Smooth muscle cell (in vitro differentiated cells): ENCODE measurements at regions not wholly inside any gene's neighbourhood (a gene's known extent, or its start where the extent isn't known, plus 50 kb on each side); places are given as distances from the start of the nearest gene placed in this dataset.

Experiments
- DNase-seq: peaks from one replicate; lab custom pipeline; 2025; ENCODE audit not compliant: unreplicated experiment; lab: John Stamatoyannopoulos, UW
- H2AFZ ChIP-seq: fragments of 200-600 bp; sonication (generic); 2 replicates; pipeline ENCODE4 v1.6.0; 2016; ENCODE audit warnings: antibody characterized with exemption, low read depth, mild to moderate bottlenecking
- H3F3A ChIP-seq: fragments of 200-600 bp; sonication (generic); 2 replicates; pipeline ENCODE4 v1.6.0; 2017; ENCODE audit warnings: antibody characterized with exemption, low read depth
- H3K27ac ChIP-seq: fragments of 200-600 bp; sonication (generic); 2 replicates; pipeline ENCODE4 v1.5.1; 2016; ENCODE audit warnings: low read depth, mild to moderate bottlenecking
- H3K27me3 ChIP-seq: fragments of 200-600 bp; sonication (generic); 2 replicates; pipeline ENCODE4 v1.6.1; 2016; ENCODE audit warnings: low read depth, mild to moderate bottlenecking
- H3K36me3 ChIP-seq: fragments of 200-600 bp; sonication (generic); 2 replicates; pipeline ENCODE4 v1.5.1; 2016; ENCODE audit warnings: low read depth
- H3K4me1 ChIP-seq: fragments of 200-600 bp; sonication (generic); 2 replicates; pipeline ENCODE4 v1.5.1; 2016; ENCODE audit warnings: low read depth
- H3K4me2 ChIP-seq: fragments of 200-600 bp; sonication (generic); 2 replicates; pipeline ENCODE4 v1.6.0; 2016; ENCODE audit warnings: mild to moderate bottlenecking
- H3K4me3 ChIP-seq: fragments of 200-600 bp; sonication (generic); 2 replicates; pipeline ENCODE4 v1.5.1; 2016; ENCODE audit warnings: mild to moderate bottlenecking
- H3K79me2 ChIP-seq: fragments of 200-600 bp; sonication (generic); 2 replicates; pipeline ENCODE4 v1.6.0; 2016; ENCODE audit warnings: low read depth, mild to moderate bottlenecking
- H3K9ac ChIP-seq: fragments of 200-600 bp; sonication (generic); 2 replicates; pipeline ENCODE4 v1.6.0; 2016; ENCODE audit warnings: low read depth
- H3K9me3 ChIP-seq: fragments of 200-600 bp; sonication (generic); replicated peaks from 2 replicates; pipeline ENCODE4 v1.5.1; 2016; ENCODE audit warnings: low read depth
- H4K20me1 ChIP-seq: fragments of 200-600 bp; sonication (generic); 2 replicates; pipeline ENCODE4 v1.6.0; 2016; ENCODE audit warnings: low read depth
- WGBS: methylation state at CpG from one replicate; pipeline ENCODE4 v1.1.7; 2016; ENCODE audit warnings: low lambda C conversion rate; 5-methylcytosine and 5-hydroxymethylcytosine counted together
- TF ChIP-seq, protein P1 (sequence below): fragments of 200-600 bp; sonication (generic); IDR thresholded peaks from 2 replicates; pipeline ENCODE4 v1.5.1; 2017; ENCODE audit warnings: borderline replicate concordance, mild to moderate bottlenecking, antibody characterized with exemption; ENCODE audit not compliant: insufficient read depth, poor library complexity, severe bottlenecking

DNA sequence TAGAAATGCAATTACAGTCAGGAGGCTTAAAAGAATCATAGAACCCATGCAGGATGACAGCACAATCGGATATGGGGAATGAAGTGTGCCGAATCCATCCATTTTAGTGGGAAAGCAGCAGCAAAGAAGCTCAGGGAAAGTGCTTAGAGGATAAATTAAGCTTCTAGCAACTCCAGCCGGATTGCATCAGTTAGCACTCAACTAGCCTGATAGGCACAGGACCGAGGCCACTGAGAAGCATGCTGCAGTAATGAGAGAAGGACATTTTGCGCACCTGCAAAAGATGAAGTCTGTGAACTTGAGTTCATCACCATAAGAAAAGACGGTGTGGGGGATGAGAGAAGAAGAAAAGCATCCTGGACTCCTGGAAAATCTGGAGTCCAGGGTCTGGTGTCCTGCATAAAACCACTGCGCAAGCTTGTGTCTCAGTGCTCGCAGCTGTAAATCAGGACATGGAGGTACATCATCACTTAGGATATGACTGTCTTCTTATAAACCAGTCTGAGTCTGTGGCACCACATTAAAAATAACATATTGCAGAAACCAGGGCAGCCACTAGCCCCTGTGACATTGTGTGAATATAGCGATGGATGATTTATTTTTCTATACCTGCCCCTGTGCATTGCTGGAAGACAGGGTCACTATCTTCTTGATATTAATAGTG is 665.5 kb upstream of the SOX11 start:
- Histone ChIP-seq H2AFZ (no peak overlapping the region), H3K36me3 (no peaks in the 10 kb centered on the region), H3K4me1 (no peaks in the 10 kb centered on the region), H3F3A (no peaks in the 10 kb centered on the region), H3K9ac (no peak overlapping the region), H3K9me3 (no peaks in the 10 kb centered on the region), H3K4me3 (no peak overlapping the region), H4K20me1 (no peaks in the 10 kb centered on the region), H3K27ac (no peak overlapping the region), H3K79me2 (no peaks in the 10 kb centered on the region), H3K4me2 (no peak overlapping the region), H3K27me3 (no peaks in the 10 kb centered on the region)
- TF ChIP-seq, protein P1, sequence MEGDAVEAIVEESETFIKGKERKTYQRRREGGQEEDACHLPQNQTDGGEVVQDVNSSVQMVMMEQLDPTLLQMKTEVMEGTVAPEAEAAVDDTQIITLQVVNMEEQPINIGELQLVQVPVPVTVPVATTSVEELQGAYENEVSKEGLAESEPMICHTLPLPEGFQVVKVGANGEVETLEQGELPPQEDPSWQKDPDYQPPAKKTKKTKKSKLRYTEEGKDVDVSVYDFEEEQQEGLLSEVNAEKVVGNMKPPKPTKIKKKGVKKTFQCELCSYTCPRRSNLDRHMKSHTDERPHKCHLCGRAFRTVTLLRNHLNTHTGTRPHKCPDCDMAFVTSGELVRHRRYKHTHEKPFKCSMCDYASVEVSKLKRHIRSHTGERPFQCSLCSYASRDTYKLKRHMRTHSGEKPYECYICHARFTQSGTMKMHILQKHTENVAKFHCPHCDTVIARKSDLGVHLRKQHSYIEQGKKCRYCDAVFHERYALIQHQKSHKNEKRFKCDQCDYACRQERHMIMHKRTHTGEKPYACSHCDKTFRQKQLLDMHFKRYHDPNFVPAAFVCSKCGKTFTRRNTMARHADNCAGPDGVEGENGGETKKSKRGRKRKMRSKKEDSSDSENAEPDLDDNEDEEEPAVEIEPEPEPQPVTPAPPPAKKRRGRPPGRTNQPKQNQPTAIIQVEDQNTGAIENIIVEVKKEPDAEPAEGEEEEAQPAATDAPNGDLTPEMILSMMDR, result no peak
- 88% methylated on average over 9 of the region's 9 CpGs for WGBS
- no peak for DNase-seq

DNA sequence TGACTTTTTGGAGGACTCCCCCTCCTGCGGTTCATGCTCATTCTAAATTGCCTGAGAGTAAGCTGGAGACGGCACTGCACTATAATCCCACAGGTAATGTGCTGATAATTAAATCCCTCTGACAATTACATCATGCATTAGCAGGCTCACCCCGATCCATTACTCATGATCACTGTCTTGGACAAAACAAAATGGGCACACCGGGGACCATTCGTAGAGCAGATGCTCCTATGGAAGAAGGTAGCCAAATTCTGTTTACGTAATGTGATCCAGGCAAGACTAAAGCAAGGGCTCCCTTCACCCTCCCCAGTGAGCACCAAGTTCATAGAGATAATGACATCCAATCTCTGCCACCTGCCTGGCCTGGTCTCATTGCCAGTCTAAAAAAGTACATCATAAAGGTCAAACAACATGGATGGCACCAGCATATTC is 657.1 kb upstream of the SOX11 start:
- WGBS, result 88% methylated on average over 6 of the region's 6 CpGs
- TF ChIP-seq, protein P1, result no peak
- H4K20me1 ChIP-seq, result no peaks in the 10 kb centered on the region

DNA sequence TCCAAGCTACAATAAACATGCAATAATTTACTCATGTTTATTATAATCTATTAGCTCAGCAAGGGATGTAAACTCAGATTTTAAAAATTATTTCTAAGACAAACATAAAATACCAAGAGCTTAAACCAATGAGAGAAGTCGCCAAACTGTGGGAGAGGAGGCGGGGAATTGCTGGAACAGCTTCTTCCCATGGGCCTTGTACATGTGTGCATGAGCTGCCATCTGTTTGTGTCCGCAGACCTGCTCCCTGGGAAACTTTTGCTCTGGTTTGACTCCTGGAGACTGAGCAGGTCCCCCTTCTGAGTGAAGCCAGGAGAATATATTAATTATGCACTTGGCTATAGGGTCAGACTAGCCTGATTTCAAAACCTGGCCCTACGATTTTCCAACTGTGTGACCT is 655.9 kb upstream of the SOX11 start:
- no peaks in the 10 kb centered on the region for H3K79me2 ChIP-seq
- H2AFZ ChIP-seq, result no peak overlapping the region
- 93% methylated on average over 4 of the region's 4 CpGs for WGBS
- H3K27me3 ChIP-seq, result no peaks in the 10 kb centered on the region
- H4K20me1 ChIP-seq, result no peaks in the 10 kb centered on the region
- no peak overlapping the region for H3K4me2 ChIP-seq
- no peaks in the 10 kb centered on the region for H3K9me3 ChIP-seq
- H3K9ac ChIP-seq, result no peak overlapping the region
- no peaks in the 10 kb centered on the region for H3F3A ChIP-seq
- TF ChIP-seq, protein P1, result no peak
- no peak overlapping the region for H3K27ac ChIP-seq
- H3K4me3 ChIP-seq, result no peak overlapping the region
- no peak for DNase-seq
- no peaks in the 10 kb centered on the region for H3K36me3 ChIP-seq
- no peaks in the 10 kb centered on the region for H3K4me1 ChIP-seq

More for the DNA sequence above, 657.1 kb upstream of the SOX11 start:
- H3F3A ChIP-seq, result no peaks in the 10 kb centered on the region
- no peaks in the 10 kb centered on the region for H3K36me3 ChIP-seq
- no peak overlapping the region for H3K4me3 ChIP-seq
- H3K79me2 ChIP-seq, result no peaks in the 10 kb centered on the region
- H3K27ac ChIP-seq, result no peak overlapping the region
- no peaks in the 10 kb centered on the region for H3K9me3 ChIP-seq
- H3K4me1 ChIP-seq, result no peaks in the 10 kb centered on the region
- H3K4me2 ChIP-seq, result no peak overlapping the region
- H2AFZ ChIP-seq, result no peak overlapping the region
- no peak overlapping the region for H3K9ac ChIP-seq
- no peaks in the 10 kb centered on the region for H3K27me3 ChIP-seq
- DNase-seq, result no peak
